ENCODE measurements at regions not wholly inside any gene's neighbourhood (a gene's known extent, or its start where the extent isn't known, plus 50 kb on each side); places are given as distances from the start of the nearest gene placed in this dataset.

DNA sequence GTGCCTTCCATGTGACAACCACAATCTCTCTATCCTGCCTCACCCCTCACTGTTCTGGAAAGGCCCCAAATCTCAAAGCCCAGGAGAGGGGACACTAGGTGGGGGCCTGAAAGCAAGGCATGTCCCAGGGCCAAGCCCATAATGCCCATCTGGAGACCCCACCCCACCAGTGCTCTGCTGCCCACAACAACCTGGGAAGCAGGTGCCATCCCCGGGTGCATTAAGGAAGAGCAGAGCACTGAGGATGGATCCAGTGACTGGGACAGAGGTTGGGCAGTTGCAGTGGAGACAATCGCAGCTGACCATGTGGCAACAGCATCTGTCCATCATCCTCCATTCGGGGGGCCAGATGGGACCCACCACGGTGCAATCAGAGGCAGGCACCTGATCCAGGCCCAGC is 106.2 kb upstream of the PRR20G start:
- DNase-seq = no peak

DNA sequence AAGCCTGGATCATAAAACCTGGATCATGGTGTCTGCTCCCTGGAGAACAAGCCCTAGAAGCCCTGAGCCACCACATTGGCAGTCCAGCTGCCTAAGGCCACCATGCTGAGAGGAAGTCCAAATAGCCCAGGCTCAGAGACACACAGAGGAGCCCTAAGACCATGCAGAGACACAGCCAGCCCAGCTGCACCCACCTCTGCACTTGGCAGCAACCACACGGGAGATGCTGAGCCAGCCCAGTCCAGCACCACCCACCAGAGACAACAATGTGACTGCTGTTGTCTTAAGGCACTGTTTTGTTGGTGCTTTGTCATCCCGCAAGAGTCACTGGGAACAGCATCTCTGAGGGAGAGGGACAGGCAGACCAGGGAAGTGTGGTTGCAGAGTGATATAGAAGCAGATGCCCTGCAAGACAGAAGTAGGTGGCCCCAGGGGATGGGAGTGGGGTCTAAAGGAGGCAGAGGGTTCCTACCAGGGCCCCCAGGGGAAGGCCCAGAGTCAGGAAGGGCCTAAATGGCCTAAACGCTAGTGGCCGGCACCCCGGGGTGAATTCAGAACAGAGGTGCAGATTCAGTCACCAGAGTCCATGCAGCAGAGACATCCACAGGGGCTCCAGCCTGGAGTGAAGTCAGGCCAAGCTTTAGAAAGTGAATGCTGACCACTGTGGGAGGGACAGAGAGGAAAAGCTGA is 105.4 kb upstream of the PRR20G start:
- DNase-seq = no peak

DNA sequence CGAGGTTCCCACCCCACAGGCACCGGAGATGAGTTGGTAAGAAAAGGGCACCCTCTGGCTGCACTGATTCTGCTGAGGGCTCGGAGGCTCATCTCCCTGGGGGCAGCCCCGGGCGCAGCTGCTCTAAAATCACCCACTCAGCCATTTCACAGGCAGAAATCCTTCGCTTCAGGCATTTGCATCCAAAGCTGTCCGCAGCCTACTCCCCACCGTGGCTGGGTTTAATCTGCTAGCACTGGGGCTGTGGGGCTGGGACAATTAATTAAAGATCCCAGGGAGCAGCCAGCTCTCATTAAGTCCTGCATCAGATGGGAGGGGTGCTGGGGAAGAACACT is 104.3 kb upstream of the PRR20G start:
- DNase-seq = no peak

DNA sequence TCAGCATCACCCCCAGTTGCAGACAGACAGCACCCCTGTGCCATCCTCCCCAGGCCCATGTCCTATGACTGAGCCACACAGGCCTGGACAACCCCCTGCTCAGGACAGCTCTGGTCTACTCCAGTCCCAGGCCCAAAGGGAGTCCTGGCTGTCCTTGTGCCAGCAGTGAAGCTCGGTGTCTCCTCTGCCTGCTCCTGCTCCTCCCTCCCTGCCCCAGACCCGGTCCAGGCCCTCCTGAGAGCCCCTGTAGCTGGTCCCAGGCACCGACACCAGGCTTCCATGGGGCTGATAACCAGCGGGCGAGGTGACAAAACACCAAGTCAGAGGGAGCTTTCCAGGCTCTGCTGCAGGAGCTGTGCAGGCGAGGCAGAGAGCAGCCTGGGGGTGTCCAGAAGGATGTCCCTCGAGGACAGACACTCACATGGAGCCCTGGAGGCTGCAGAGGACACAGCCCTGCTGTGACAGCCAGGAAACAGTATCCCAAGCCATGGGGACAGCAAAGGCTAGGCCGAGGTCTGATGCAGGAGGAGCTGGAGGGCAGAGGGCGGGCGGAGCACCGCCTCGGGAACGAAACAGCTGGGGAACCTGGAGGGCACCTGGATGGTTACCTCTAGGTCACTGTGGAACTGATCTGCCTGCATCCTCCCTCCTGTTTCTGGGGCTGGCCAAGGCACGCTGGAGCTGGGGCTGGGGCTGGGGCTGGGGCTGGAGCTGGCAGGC is 103.8 kb upstream of the PRR20G start:
- DNase-seq = no peak

DNA sequence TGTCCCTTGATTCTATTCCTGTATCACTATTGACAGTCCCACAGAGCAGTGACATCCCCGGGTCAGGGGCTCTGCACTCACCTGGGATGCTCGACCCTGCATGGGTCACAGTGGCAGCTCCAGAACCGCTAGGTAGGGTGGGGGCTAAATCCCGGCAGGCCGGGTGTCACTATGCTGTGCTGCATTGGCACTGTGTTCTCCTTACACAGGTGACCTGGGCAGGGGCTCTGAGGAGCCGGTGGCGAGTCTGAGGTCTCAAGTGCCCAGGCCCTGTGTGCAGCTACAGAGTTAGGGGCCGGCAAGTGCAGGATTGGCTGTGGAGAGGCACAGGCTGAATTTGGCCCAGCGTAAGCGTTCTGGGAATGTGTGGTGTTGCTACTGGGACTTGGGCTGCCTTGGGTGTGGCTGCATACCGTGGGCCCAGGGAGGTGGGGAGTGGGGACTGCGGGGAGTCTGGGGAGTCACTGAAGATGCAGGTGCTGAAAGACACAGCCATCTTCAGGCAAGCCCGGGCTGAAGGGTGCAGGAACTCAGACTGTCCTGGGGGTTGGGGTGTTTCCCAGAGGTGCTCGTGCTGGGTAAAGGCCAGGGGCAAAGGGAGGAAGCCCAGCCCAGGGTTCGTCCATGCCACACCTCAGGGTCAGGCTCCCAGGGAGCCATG is 102.6 kb upstream of the PRR20G start:
- DNase-seq = no peak

DNA sequence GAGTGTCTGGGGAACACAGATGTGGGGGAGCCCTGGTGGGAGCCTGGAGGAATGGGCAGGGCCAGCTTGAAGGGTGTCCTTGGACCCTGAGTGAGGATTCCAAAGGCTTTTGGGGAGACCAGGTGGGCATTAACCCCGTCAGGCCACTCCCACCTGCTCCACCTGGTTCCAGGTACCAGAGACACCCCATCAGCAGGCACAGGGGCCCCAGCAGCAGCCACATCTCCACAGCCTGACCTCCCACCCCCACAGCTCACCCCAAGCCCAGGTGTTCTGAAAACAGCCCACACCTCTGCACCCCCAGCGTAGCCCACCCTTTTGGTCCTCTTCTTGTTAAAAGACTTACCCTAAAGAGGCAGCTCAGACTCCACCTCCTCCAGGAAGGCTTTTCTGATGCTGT is 102.1 kb upstream of the PRR20G start:
- DNase-seq = no peak

DNA sequence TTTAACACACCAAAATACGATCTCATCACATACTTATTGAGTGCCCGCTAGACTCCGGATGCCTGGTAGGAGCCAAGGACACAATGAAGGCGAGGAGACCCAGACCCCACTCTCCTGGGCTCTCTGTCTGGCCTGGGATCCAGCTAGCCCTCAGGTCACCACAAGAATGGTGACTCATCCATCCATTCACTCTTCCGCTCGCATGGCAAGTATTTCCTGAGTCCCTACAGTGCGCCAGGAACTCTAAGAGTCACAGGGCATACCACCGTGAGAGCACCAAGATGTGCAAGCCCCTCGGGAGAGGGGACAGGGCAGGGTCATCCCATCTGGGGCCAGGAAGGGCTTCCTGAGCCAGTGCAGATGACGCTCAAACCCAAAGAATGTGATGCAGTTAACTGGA is 101.6 kb upstream of the PRR20G start:
- DNase-seq = no peak

DNA sequence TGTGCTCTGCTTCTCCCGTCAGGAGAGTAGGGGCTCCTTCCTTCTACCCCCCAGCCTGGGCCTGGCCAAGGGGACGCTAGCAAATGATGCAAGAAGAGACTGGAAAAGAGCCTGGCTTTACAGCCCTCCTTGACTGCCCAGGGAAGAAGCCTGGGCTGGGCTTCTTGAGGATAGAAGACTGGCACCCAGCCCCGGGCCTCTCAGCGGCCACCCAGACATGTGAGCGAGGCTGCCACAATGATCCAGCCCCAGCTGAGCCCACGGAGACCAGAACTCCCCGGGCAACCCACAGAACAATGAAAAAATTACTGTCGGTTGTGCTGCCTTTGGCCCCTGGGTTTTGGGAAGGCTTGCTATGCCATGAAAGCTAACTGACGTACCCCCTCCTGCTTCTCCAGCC is 100.6 kb upstream of the PRR20G start:
- no peak for DNase-seq

DNA sequence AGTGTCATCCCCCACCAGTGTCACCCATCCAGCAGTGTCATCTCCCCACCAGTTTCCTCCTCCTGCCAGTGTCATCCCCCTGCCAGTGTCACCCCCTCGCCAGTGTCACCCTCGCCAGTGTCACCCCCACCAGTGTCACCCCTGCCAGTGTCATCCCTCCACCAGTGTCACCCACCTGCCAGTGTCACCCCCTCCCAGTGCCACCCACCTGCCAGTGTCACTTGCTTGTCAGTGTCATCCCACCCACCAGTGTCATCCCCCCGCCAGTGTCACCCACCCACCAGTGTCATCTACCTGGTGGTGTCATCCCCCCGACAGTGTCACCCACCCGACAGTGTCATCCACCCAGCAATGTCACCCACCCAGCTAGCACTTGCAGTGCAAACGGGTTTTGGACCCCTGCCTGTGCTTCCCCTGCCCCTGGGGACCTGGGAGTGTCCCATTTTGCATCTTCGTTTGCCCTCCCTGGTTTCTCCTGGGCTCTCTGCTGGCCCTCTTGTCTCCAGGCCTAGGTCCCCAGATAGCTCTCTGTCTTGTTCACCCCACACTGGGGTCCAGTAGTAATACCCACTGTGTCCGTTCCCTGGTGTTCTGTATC is 99.8 kb upstream of the PRR20G start:
- DNase-seq = no peak

DNA sequence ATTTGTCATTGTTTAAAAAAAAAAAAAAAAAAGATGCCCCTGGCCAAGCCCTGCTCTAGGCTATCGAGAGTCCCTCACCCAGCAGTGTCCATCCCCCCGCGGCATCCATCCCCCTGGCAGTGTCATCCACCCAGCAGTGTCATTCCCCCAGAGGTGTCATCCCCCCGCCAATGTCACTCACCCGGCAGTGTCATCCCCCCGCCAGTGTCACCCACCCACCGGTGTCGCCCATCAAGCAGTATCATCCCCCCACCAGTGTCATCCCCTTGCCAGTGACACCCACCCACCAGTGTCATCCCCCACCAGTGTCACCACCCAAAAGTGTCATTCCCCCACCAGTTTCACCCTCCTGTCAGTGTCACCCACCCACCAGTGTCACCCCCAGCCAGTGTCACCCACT is 99.3 kb upstream of the PRR20G start:
- DNase-seq = no peak

DNA sequence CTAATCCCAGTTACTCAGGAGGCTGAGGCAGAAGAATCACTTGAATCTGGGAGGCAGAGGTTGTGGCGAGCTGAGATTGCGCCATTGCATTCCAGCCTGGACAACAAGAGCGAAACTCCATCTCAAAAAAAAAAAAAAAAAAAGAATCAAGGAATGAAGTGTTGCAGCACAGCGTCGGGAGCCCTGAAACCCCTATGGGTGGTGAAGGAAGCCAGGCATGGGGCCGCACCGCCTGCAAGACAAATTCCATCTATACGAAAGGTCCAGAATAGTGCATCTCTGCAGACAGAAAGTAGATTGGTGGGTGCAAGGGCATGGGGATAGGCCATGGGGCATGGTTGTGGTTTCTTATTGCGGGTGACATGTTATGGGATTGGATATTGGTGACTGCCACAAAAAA is 98.6 kb upstream of the PRR20G start:
- DNase-seq = no peak

DNA sequence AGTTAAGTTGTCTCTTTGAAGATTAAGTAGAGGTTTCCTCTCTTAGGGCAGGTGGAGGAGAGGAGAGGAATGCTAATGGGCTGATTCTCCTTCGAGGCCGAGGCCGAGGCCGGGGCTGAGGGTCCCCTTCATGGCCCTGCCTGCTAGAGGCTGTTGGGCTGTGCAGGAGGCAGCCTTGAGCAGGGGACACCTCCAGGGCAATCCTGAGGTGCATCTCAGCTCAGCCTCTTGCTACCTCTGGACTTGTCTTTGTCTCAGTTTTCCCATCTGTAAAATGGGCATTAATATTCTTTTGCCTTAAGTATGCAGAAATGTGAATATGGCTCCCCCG is 97.7 kb upstream of the PRR20G start:
- no peak for DNase-seq

DNA sequence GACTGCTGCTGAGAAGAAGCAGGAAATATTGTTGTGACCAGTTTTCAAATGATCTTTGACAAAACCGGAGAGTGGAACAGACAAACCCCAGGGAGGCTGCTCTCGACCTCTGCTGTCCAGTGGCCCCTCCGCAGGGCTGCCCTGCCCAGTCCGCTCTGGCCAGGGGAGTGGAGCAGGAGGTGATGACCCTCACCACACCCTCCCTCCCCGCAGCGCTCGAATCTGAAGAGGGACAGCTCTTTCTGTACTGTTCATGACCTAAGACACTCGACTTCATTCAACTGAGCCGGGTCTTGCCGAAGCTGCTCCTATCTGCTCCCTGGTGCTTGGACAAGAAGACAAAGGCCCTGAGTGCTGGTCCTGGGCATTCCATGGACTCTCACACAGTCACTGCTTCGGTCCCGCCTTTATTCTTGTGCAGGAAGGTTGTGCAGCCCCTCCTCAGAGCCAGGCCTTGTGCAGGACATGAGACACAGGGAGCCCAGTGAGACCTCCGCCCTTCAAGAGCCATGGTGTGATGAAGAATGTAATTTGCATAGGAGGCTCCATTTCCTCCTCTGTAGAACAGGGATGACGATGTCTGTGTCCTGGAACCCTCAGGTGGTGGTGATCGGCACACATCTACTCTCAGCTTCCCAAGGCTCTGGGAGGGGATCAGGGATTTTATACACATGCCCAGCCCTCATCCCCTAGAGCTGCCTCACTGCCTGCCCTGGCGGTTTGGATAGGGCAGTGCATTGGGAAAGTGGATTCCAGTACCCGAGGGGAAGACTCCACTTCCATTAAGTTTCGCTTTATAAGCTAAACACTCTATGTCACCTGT is 97.1 kb upstream of the PRR20G start:
- DNase-seq = no peak

DNA sequence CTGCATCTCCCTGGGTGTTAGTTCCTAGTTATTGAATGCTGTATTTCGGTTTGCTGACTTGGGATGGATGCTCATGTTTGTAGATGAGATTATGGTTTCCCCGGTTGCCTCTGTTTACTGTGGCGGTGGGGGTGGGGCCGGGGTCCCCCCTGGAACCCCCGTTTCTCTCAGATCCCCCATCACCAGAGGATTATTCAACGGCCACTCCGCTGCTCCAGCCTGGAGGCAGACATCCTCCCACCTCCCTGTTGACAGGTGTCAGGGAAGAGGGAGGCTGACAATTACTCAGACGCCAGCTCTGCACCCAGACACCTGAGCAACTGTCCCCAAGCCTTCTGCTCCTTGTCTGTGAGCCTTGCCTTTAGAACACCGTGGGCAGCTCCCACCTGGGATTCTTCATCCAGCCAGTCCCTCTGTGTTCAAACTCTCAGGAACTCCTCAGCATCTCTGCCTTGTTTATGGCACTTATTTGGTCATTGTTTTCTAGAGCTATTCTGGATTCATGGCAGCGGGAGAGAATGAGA is 95.9 kb upstream of the PRR20G start:
- DNase-seq = no peak

DNA sequence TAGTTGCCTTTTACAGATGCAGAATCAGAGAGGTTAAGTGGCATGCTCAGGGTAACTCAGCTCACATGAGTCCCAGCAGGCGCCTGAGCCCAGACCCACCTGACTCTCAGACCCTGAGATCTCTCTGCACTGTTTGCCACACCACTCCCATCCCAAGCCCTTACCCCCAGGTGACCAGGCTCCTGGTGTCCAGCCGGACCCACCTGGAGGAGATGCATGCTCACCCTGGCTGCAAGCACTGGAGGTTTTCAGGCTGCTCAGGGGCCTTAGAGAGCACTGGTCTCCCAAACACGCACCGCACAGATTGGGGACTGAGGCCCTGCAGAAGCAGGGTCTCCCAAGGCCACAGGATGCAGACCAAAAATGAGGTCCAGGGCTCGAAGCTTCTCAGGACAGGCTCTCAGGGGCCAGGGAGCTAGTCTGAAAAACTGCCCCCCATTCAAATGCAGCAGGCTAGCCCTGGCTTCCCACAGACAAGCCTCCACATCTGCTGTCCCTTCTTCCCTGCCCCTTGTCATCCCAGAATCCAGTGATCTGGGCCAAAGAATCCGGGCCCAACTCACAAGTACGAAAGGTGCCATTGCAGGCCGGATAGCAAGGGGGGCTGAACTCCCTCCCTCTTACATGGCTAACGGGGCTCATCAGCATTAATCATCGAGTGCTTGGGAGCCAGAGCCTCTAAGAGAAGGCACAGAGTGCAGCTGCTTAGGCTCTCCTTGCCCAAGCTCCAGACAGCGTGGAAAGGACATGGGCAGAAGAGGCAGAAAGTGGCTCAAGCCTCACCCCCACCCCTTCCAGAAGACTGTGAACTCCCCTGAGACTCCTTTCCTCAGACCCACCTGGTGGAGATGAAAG is 90.2 kb upstream of the PRR20G start:
- DNase-seq = no peak

DNA sequence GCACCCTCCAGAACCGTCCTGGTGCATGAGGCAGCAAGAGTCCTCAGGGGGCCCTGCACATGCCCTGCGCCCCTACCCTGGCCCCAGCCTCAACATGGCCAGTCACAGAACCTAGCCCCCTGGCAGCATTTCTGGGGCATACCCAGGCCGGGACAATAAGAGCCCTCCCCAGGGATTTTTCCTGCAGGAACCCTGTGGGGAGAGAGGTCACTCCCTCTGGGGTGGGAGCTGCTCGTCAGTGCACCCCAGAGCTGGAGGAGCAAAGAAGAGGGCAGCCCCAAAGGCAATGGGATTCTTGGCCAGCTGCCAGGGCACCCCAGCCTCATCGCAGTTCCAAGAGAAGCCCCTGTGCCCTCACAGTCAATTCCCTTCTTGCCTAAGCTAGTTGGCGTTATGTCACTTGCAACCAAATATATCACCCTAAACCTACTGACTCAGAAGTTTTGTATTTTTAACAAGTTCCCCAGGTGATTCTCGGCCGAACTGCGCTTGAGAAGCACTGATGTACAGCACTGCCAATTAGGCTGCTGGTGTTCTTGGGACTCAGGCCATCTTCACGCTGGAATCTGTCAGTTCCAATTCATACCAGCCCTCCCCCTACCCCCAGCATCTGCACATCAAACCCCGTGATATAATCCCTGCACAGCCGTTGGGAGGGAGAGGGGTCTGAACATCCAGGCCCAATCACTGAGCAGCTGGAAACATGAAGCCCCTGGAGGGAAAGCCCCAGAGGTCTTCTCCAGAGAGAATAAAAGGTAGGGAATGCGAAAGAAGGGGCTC is 87.5 kb upstream of the PRR20G start:
- no peak for DNase-seq

DNA sequence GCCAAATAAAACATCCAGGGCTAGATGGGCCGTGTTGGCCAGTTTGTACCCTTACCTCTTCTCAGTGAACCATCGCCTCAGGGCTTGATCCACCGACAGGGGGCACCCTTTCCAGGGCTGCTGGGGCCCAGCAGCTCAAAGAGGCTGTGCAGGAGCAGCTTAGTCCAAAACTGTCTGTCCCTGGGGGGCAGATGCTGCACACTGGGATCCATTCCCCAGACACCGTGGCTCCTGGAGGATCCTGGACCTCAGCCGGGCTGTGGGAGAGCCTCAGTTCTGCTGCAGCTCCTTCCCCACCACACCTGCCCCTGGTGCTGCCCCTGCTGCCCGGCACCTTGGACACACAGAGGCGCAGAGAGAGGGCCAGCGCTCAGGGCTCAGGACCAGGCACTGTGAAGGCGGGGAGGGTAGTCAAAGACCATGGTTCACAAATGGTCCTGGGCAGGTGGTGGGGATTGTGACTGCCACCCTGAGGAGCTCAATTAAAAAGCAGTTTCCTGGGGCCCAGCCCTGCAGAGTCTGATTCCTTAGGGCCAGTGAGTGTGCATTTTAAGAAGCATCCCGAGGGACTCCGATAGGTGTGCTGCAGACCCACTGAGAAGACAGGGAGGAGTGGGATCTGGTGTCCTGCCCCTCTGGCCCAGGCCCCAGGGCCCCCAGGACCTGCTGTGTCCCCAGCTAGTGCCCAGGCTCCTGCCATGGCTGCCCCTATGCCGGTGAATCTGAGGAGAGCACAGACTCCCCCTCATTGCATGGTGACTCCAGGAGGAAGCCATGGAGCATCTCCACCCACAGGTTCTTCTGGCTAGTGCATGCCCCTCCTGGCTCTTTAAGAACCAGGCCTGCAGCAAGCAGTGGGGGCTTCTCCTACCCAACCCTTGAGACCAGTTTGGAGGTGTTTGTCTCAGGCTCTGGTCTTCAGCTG is 86.5 kb upstream of the PRR20G start:
- no peak for DNase-seq

DNA sequence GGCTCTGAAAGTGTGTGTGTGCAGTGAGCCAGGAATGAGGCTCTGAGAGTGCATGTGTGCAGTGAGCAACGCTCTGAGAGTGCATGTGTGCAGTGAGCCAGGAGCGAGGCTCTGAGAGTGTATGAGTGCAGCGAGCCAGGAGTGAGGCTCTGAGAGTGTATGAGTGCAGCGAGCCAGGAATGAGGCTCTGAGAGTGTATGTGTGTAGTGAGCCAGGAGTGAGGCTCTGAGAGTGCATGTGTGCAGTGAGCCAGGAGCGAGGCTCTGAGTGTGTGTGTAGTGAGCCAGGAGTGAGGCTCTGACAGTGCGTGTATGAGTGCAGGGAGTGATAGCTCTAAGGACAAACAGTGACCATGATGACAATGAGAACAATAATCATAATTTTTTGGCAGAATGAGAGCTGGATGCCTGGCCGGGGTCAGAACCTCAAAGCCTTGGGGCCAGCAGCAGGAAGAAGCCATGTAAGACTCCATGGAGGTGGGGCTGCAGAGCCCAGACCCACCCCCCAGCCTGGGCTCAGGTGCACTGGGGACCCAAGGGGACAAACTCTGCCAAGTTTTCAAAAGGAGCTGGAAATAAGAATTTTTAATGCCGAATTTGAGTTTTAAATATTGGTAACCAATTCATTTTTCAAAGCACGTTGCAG is 85.7 kb upstream of the PRR20G start:
- no peak for DNase-seq

DNA sequence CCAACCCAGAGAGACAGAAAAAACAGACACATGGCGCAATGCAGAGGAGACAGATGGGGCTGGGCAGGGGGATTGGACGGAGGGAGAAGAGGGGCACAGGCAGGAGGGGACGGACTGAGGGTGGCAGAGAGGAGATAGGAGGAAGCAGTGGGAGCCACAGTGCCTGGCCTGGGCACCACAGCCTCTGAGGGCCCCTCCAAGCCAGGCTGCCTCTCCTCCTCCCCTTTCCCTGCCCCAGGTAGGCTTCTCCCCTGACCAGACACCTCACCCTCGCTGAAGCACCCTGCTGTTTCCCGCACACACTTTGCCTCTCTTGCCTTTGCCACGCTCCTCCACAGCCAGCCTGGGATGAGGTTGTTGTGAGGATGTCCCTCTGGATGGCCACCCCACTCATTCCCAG is 84.0 kb upstream of the PRR20G start:
- DNase-seq = no peak

DNA sequence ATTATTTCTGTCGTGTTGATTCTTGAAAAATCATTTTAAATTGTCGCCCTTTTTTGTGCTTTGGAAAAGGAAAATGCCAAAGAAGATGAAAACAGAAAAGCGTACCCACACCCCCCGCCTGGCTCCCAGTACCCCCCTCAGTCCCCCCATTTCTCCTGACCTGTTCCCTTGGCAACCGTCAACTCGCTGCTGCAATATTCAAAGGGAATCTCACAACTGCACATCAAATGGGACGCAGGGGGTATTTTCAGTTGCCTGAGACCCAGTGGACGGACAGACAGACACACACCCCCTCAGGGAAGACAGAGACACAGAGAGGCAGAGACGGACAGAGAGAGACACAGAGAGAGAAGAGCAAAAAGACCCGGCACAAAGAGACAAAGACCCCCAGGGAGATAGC is 83.5 kb upstream of the PRR20G start:
- DNase-seq = no peak

Measured in activated CD4-positive, alpha-beta T cell treated with anti-CD3 and anti-CD28 coated beads for 4 hours (primary cell).